T1000 (cell line): ENCODE measurements at regions not wholly inside any gene's neighbourhood (a gene's known extent, or its start where the extent isn't known, plus 50 kb on each side); places are given as distances from the start of the nearest gene placed in this dataset.

ENCODE experiments used
- DNase-seq: peaks from one replicate; lab custom pipeline; 2025; ENCODE audit warnings: mixed read lengths; lab: John Stamatoyannopoulos, UW

DNA sequence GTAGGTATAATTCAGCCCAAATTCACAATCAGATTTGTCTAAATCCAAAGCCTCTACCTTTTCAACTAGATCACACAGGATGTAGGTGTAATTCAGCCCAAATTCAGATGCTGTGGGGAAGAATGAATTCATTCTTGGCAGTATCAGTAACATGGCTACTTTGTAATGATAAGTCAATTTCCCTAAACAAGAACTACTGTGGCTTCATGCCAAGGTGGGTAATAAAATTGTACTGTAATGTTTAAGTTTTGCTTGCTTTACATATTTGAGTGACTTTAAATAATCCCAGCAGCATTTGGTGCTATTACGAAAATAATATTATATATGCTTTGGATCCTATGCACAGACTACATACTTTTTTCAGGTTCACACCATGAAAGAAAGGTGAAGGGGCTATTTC is 239.1 kb downstream of the HDGFL1 start:
- no peak for DNase-seq

DNA sequence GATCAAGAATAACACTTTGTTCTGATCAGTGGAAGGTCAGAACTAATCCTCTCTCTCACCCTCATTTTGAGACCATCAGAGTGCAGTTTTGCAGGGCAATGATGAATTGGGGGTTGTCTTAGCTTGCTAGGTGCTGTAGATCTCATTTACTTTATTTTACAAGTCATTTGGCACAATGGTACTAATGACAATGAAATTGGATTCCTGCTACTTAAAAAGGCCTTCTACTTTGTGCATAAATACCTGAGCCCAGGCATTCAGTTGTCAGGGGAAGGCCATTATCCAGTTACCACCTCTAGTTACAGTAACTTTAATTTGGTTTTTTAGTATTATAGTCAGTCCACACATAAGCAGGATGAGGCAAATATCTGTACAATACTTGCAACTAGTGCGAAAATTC is 240.0 kb downstream of the HDGFL1 start:
- DNase-seq = no peak

DNA sequence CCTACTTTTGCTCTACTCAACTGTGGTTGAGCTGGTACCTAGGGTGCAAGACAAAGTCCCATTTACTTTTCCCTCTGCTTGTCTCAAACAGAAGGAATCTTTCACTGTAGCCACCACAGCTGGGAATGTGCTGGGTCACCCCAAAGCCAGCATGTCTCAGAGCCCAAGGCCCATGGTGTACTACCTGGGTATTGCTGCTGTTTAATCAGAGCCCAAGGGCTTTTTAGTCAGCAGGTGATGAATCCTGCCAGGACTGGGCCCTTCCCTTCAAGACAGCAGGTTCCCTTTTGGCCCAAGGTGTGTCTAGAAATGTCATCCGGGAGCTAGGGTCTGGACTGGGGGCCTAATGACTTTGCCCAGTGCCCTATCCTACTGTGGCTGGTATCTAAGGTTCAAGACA is 249.8 kb downstream of the HDGFL1 start:
- no peak for DNase-seq

DNA sequence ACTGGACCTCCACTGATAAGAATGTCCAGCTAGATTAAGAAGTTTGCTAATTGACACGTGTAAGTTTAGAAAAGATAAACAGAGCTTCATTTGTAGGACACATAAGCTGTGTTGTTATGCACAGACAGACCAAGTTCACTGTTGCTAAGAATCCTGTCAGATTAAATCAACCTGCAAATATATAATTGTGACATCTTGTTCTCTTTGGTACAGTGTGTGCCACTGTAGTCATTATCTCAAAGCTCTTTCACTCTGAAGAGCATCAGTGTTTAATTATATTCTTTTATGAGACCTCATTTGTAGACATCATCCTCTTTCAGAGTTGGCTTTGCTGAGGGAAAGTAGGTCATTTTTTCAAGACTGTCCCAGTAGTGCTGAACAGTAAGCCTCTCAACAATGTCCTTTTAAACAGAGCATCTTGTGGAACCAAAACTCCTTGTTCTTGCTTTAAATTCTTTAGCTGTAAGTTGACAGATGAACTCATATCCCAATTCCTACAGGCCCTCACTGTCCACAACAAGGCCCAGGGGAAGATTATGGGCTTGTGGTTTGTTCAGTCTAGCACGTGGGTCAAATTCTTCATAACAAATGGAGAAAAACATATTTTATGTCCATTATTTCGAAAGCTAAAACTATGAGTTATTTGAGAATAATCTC is 252.4 kb downstream of the HDGFL1 start:
- no peak for DNase-seq

DNA sequence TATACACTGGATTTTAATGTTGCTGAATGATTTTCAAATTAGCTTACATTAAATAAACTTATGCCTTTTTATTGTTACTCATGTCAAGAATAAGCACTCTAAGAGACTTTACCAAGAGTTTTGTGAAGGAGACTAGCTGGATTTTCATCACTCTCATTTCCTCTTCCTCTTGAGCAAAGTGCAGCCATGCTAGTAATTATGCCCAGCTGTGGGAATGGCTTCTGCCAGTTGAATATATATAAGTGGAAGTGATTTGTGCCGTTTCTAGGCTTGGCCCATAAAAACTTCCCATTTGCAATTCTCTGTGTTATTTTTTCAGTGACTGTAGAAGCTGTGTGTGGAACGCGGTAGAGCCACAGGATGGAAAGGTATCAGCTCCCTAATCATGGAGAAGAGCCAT is 255.8 kb downstream of the HDGFL1 start:
- DNase-seq = no peak

DNA sequence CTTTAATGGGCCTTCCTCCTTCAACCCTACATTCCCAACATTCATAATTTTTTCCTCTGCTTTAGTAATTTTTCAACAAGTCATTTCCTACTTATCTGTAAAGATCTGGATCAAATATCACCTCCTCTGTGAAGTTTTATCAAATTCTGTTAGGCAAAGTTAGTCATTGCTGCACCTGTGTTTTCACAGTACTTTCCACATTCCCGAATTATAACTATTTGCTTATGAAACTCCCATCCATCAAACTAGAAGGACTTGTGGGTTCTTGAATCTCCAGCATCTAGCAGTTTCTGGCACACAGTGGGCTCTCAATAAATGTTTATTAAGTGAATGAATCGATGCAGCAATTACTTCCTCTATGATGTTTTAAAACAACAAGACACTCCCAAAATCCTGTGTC is 257.6 kb downstream of the HDGFL1 start:
- no peak for DNase-seq

DNA sequence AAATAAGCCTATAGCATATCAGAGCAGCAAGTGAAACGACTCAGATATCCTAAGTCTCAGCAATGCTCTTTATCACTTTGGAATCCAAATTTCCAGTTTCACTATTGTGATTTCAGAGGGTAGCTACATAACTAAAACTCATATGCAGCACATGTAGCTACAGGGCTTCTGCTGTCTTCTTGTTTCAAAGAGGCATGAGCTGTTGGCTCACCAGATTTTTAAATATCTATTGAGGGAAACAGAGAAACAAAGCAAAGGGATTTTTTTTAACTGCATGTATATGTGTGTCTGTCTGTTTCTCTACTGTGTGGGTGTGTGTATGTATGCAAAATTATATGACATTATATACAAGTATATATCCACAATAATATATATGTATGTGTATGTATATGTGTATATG is 258.4 kb downstream of the HDGFL1 start:
- DNase-seq = no peak

DNA sequence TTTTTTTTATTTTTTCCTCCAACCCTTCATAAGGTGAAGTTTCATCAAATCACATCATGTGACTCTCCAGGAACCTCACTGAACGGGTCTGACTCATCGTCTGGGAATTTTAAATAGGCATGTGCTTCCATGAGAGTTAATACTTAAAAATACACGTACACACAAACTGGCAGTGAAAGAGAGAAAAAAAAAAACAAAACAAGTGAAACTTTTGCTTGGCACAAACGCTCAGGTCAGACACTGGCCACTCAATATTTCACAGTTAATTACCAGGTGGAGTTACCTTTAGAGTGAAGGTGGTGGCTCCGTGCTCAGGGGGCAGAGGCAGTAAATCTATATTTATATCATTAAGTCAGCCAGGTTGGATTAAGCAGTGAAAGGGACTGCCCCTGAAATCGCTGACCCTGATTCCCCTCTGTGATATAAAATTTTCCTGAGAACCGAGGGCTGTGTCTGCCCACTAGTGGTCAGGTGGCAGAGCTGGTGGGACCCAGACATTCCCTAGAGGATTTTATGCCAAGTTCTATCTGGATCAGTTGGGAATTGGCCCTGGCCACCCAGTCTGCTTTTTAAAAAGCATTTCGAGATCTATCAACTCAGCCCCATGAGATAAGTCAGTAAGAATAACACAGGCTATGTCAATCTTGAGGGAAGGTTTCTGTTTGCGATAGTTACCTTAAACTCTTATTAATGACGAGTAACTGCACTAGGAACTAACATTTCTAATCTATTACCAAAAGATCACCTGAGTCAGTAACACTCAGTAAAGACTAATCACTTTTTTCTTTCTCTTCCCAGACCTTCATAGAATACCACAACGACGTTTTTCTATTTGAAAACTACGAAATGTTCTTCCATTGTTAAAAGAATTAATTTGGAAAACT is 259.1 kb downstream of the HDGFL1 start:
- peak; percentile 45 for DNase-seq

DNA sequence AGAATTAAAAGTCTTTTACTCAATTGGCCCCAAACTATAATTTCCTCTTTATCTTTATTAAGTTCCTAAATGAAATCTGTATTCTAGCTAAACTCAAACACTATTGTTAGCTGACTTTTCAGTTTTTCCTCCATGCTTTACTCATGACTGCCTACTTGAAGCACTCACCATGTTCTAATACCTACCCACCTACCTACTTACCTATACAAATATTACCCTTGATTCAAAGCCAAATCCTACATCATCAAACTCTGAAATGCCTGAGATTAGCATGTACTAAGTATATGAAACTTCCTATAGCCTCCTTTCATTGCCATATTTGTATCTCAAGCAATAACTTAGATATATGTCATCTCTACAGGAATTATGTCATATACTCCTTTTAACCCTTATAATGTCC is 259.7 kb downstream of the HDGFL1 start:
- no peak for DNase-seq

DNA sequence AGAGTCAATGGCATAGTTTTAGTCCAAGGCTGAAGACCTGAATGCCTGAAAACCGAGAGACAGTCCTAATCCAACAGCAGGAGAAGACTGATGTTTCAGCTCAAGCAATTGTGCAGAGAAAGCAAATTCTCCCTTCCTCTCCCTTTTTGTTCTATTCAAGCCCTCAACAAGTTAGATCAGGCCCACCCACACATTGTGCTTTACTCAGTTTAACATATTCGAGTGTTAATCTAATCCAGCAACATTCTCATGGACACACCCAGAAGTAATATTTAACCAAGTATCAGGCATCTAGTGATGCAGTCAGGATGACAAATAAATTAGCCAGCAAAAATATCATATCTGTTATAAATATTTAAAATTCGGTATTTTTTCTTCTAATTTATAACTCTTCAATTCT is 261.1 kb downstream of the HDGFL1 start:
- no peak for DNase-seq

DNA sequence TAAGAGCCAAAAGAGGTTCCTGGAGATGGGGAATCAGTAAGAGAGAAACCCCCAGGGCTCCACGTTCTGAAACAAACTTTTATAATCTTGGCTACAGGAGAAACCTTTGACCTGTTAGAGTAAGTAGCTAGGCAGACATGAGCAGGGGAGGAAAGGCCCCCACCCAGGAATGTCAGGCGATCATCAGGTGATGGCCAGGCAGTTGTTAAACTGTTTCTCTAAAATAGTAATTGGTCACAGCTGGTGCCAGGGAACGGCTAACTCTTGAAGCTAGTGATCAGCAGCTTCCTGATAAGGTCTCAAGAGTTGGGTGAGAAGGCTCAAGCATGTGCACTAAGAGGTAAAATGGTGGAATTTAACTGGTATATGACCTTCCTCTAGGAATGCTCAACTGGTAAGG is 263.8 kb downstream of the HDGFL1 start:
- DNase-seq = no peak

DNA sequence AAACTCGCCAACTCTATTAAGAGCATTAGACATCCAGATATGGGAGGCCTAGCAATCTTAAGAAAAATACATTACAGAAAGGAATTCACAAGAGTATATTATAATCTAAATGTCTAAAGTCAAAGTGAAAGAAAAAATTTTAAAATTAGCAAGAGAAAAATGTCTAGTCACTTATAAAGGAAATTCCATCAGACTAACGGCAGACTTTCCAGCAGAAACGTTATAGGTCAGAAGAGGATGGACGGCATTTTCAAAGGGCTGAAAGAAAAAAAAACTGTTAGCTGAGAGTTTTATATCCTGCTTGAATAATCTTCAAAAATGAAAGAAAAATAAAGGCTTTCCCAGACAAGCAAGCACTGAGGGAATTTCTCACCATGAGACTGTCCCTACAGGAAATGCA is 269.0 kb downstream of the HDGFL1 start:
- DNase-seq = no peak

DNA sequence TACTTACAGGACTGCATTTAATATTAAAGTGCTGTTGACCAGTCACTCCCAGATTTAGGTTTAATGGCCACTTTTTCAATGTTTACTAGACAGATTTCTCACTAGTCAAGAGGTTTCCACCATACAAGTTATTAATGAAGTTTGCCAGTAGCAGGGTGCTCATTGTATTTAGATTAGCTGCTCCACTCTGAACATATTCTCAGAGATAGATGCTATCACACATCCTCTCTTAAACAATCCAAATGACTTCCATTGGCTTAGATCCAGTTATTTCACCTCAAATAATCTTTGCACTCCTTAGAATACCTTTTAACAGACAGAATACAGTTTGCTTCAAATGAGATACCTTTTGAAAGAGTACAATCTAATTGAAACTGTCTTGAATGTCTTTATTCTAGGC is 276.1 kb downstream of the HDGFL1 start:
- no peak for DNase-seq

DNA sequence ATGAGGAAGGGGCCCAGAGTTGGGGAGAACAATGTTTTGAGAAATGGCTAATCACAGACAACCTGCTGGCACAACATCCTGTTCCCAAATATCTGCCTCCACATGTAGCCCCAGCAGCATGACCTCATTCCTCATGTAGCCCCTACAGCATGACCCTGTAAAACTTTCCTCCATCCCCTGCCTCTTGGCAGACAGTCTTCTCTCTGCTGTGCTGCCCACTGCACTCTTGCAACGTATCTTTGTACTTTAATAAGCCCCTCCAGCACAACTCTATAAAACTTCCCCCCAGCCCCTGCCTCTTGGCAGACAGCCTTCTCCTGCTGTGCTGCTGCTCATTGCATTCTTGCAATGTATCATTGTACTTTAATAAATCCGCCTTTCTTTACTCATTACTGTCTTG is 278.8 kb downstream of the HDGFL1 start:
- DNase-seq = no peak

DNA sequence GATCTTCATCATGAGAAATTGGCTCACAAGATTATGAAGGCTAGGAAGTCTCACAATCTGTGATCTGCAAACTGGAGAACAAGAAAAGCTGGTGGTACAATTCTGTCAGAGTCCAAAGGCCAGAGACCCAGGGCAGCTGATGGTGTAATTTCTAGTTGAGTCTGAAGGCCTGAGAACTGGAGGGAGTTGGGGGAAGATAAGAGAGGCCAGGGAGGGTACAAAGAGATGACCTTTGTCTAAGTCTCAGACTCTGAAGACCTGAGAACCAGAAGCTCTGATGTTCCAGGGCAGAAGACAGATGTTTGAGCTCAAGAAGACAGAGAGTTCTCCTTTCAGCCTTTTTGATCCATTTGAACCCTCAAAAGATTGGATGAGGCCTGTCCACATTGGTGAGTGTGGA is 280.6 kb downstream of the HDGFL1 start:
- no peak for DNase-seq

DNA sequence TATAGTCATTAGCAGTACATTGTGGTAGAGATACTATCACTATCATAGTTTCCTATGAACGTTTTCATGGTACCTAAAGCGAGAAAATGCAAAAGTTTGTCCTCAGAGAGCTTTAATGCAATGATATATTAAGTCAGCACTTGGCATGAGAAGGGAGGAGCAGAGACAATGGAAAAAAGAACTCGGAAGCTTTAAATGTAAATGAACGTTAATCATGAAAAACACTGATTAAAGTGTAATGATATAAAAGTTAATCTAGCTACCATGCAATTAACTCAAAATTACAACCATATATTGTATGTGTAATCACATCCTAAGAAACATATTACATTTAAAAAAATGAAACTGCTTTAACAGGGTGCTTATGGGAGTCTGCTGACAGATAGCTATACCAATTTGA is 282.7 kb downstream of the HDGFL1 start:
- no peak for DNase-seq

DNA sequence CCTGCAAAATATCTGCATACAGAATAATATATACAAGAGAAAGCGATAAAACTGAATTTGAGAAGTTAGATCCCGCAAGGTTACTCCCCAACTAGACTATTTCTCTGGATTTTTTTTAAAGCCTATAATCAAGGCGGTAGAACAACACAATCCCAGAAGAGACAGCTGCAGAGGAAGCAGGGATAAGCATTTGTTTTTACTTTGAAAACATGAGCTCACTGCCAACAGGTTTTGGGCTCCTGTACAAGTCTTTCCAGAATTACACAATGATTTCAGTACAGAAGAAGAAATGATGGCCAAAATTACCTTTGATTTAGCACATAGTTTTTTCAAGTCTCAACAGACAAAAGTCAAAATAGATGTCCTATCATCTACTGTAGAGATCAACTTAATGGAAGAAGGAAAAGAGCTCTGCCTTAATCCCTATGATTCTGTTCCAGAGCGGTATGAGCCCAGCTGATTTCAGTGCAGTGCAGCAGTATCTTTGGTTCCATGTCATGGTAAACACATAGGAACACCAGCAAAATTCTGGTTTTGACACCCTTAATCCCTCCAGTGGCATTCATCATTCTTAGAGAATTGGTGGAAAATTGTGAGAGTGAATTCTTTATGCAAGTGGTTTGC is 304.3 kb downstream of the HDGFL1 start:
- no peak for DNase-seq

DNA sequence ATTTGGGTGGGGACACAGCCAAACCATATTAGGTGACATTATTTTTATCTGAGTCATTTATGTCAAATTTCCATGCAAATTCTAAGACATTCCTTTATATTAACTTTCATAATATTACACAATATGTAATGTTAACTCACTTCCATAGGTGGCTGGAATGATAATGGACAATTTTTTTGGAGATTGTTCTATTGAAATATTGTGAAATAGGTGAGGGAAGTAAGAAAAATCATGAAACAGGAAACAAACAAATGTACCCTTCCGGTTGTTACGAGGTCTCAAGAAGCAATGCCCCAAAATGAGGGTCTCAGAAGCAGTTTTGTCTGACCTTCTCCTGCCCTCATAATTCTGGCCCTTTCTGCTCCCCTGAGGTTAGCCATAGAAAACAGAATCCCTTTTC is 306.5 kb downstream of the HDGFL1 start:
- DNase-seq = no peak

DNA sequence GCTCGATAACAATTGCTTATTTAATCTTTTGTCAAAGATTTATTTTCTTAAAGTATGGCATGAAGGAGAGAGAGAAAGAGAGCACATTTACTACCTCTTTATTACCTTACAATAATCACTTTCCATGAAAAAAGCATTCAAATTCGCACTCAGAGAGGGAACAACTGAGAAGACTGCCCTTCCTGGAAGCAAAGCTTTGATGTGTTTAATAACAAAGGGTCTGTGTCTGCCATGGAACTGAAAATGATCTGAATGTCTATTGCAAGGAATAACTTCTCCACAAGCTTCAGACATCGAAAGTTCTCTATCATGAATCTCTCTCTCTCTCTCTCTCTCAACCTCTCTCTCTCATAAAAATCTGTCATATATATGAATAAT is 308.9 kb downstream of the HDGFL1 start:
- DNase-seq = no peak

DNA sequence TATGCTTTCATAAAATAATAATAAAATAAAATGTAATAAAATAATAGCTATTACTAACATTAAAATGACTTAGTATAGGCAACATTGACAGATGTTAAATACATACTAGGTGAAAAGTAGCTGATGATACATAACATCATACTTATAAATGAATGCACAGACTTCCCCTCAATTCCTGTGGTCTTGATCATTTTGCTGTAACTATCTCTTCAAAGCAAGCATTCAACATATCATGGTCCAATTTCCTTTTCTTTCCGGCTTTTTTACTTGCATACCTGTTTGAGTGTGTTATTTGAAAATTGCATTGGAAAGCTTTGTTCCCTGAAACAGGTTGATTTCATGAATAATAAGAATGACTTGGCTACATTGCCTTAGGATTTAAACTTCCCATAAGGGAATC is 309.3 kb downstream of the HDGFL1 start:
- no peak for DNase-seq

DNA sequence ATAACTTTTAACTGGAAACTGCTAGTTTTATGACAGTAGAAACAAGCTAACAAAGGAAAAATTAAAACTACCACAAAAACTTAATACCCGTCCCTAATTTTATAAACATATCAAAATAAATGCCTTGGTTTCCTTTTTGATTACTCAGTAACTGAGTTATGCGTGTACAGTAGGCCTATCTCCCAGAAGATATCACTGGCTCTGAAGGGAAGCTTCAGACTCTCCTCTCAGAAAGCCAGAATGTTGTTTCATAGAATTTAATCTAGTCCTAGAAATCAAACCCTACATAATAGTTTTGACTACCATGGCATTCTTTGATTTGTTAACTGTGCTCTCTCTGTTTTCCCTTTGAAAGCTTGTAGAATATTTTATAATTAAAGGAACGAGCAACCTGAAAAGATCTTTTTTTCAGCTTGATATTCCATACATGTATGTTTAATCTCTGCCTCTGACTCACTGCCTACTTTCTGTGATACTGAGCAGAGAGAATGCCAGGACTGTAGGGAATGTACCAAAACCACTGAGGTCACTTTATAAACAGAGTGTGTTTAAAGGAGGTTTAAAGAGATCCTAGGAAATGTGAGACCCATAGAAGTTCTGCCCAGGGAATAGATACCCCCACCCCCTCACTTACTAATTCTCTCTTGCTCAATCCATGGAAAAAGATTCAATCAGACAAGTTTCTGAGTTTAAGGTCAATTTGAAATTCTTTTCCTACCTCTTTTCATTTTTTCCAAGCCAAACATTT is 311.5 kb downstream of the HDGFL1 start:
- peak; percentile 50 for DNase-seq

DNA sequence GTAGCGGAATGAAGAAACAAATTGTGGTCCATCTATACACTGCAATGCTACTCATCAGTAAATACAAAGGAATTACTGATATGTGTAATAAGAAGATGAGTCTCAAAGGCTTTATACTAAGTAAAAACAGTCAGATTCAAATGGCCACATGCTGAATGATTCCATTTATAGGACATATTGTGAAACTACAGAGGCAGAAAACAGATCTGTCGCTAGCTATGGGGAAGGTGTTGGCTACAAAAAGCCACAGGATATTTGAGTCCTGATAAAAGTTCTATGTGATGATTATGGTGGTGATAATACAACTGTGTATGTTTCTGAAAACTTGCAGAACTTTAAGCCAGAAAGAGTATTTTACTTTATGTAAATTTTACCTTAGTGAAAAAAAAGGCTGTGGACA is 313.2 kb downstream of the HDGFL1 start:
- DNase-seq = no peak
